Panc1 (cell line): ENCODE measurements at regions not wholly inside any gene's neighbourhood (a gene's known extent, or its start where the extent isn't known, plus 50 kb on each side); places are given as distances from the start of the nearest gene placed in this dataset.

Experiments used
- ATAC-seq: fragments of 200-7000 bp; cut with Tn5 transposase; 2 replicates; pipeline ENCODE4 v1.9.1; 2020; ENCODE audit warnings: mild to moderate bottlenecking, moderate library complexity
- BruUV-seq: library from RNA; stranded (reverse); fragments of 400-500 nt; replicated peaks from 2 replicates; lab custom pipeline; 2021; lab: Mats Ljungman, UMichigan
- CTCF ChIA-PET: fragments of 300-600 bp; sonication (Branson Sonifier 250); formaldehyde crosslinking; loops from one replicate; lab custom pipeline; 2022; ENCODE audit warnings: antibody characterized with exemption; lab: Charles Lee
- POLR2A ChIA-PET: fragments of 300-600 bp; sonication (Branson Sonifier 250); formaldehyde crosslinking; loops from one replicate; lab custom pipeline; 2022; ENCODE audit warnings: antibody characterized with exemption; lab: Charles Lee
- DNase-seq: peaks from one replicate; pipeline ENCODE4 v3.0.0-alpha.2; 2010; ENCODE audit warnings: low read depth, low spot score
- H3K27ac ChIP-seq: 2 replicates; pipeline ENCODE4 v1.5.1; 2011; ENCODE audit warnings: mild to moderate bottlenecking, low read length, inconsistent platforms
- H3K27me3 ChIP-seq: fragments of 200-500 bp; sonication (Bioruptor generic); 2 replicates; pipeline ENCODE4 v1.6.0; 2014; ENCODE audit warnings: low read length, inconsistent platforms; ENCODE audit not compliant: control insufficient read depth, insufficient read depth
- H3K36me3 ChIP-seq: fragments of 200-500 bp; sonication (Bioruptor generic); 2 replicates; pipeline ENCODE4 v1.5.1; 2014; ENCODE audit warnings: inconsistent platforms, mild to moderate bottlenecking, low read length, moderate library complexity; ENCODE audit not compliant: control insufficient read depth, insufficient read depth
- H3K4me1 ChIP-seq: 2 replicates; pipeline ENCODE4 v1.5.1; 2011; ENCODE audit warnings: inconsistent platforms, mild to moderate bottlenecking, low read length, moderate library complexity; ENCODE audit not compliant: control insufficient read depth, insufficient read depth
- H3K4me3 ChIP-seq, 2 experiments: 2 replicates each; pipeline ENCODE4 v1.5.1; 2011 to 2012; ENCODE audit warnings: low read depth in 2 of 2, low read length in 2 of 2, mild to moderate bottlenecking in 2 of 2, inconsistent platforms in 1 of 2, moderate library complexity in 1 of 2
- H3K9me3 ChIP-seq: fragments of 200-500 bp; sonication (Bioruptor generic); 2 replicates; pipeline ENCODE4 v1.5.1; 2014; ENCODE audit warnings: low read depth, mild to moderate bottlenecking, inconsistent platforms, low read length, moderate library complexity; ENCODE audit not compliant: control insufficient read depth, insufficient read depth
- POLR2AphosphoS5 ChIP-seq: IDR thresholded peaks from 2 replicates; pipeline ENCODE4 v1.6.1; 2012; ENCODE audit warnings: mild to moderate bottlenecking, low read depth, low read length, moderate library complexity
- SIN3A ChIP-seq: IDR thresholded peaks from 2 replicates; pipeline ENCODE4 v1.6.1; 2012; ENCODE audit warnings: low read depth, mild to moderate bottlenecking, low read length, moderate library complexity, borderline replicate concordance; ENCODE audit not compliant: insufficient read depth
- TCF7L2 ChIP-seq: IDR thresholded peaks from 2 replicates; pipeline ENCODE4 v1.6.1; 2011; ENCODE audit warnings: mild to moderate bottlenecking, low read depth, low read length, inconsistent platforms
- in situ Hi-C: cut with HindIII; loops from 2 replicates; pipeline ENCODE4 v1.10.0; 2016; ENCODE audit warnings: low sequenced_read_pairs, low pct_unique_long_range_greater_than_20kb
- intact Hi-C: fragments of 100-400 bp; cut with micrococcal nuclease; formaldehyde crosslinking; loops from one replicate; pipeline ENCODE4 v1.10.0; 2022; ENCODE audit not compliant: unreplicated experiment
- TF ChIP-seq, protein P1 (sequence below): fragments of 450-650 bp; IDR thresholded peaks from 2 replicates; pipeline ENCODE4 v1.5.1; 2017; ENCODE audit warnings: mild to moderate bottlenecking
- TF ChIP-seq, protein P2 (sequence below), 2 experiments: IDR thresholded peaks; 2 replicates each; pipeline ENCODE4 v1.6.1; 2011 to 2012; ENCODE audit warnings: low read depth in 2 of 2, control low read depth in 1 of 2, low read length in 1 of 2, mild to moderate bottlenecking in 1 of 2, moderate library complexity in 1 of 2; ENCODE audit not compliant: insufficient read depth in 1 of 2

DNA sequence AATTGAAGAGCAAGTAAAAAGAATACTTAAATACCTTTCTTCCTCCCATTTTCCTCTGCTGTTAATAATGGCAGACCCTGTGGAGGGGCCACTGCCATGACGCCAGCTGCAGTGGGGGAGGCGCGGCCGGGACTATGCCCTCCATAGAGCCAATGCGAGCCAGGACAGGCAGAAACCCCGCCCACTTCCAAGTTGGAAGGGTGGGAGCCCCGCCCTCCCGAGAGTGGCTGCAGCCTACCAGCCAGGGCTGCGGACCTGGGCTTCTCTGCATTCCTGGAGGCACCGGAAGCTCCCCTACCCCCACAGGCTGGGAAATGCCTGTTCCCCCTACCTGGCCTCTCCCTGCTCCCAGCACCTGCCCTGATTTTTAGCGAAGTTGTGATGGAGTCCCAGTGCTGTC lies 439.4 kb upstream of the CDH19 start:
- H3K27me3 ChIP-seq = no peaks in the 10 kb centered on the region
- intact Hi-C loops = no loop called here
- BruUV-seq = no TSS peak

DNA sequence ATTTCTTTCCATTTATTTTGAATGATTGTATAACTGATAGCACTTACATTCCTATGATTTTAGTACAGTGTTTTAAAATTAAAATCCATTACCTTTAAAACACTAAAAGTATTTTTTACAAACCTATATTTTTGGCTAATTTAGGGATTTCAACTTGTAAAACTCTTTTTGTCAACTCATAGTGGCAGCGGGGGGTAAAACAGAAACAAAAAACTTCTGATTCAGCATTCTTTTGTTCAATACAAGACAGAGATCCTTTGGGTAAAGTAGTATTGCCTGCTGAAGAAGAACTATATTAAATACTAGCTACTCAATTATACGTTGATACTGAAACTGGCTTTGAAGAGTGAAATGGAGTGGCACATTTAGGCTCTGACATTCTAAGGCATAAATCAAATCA lies 437.4 kb upstream of the CDH19 start:
- DNase-seq (no peak), ATAC-seq (no peak)
- CTCF ChIA-PET = no interaction called here
- H3K4me1 ChIP-seq = no peaks in the 10 kb centered on the region
- TF ChIP-seq SIN3A (no peak), TCF7L2 (no peak), POLR2AphosphoS5 (no peak)
- TF ChIP-seq, protein P1, sequence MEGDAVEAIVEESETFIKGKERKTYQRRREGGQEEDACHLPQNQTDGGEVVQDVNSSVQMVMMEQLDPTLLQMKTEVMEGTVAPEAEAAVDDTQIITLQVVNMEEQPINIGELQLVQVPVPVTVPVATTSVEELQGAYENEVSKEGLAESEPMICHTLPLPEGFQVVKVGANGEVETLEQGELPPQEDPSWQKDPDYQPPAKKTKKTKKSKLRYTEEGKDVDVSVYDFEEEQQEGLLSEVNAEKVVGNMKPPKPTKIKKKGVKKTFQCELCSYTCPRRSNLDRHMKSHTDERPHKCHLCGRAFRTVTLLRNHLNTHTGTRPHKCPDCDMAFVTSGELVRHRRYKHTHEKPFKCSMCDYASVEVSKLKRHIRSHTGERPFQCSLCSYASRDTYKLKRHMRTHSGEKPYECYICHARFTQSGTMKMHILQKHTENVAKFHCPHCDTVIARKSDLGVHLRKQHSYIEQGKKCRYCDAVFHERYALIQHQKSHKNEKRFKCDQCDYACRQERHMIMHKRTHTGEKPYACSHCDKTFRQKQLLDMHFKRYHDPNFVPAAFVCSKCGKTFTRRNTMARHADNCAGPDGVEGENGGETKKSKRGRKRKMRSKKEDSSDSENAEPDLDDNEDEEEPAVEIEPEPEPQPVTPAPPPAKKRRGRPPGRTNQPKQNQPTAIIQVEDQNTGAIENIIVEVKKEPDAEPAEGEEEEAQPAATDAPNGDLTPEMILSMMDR = no peak
- TF ChIP-seq, protein P2, sequence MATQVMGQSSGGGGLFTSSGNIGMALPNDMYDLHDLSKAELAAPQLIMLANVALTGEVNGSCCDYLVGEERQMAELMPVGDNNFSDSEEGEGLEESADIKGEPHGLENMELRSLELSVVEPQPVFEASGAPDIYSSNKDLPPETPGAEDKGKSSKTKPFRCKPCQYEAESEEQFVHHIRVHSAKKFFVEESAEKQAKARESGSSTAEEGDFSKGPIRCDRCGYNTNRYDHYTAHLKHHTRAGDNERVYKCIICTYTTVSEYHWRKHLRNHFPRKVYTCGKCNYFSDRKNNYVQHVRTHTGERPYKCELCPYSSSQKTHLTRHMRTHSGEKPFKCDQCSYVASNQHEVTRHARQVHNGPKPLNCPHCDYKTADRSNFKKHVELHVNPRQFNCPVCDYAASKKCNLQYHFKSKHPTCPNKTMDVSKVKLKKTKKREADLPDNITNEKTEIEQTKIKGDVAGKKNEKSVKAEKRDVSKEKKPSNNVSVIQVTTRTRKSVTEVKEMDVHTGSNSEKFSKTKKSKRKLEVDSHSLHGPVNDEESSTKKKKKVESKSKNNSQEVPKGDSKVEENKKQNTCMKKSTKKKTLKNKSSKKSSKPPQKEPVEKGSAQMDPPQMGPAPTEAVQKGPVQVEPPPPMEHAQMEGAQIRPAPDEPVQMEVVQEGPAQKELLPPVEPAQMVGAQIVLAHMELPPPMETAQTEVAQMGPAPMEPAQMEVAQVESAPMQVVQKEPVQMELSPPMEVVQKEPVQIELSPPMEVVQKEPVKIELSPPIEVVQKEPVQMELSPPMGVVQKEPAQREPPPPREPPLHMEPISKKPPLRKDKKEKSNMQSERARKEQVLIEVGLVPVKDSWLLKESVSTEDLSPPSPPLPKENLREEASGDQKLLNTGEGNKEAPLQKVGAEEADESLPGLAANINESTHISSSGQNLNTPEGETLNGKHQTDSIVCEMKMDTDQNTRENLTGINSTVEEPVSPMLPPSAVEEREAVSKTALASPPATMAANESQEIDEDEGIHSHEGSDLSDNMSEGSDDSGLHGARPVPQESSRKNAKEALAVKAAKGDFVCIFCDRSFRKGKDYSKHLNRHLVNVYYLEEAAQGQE (IDR thresholded peaks at IDR 0.05; ENCODE audit: insufficient read depth in 1 of 2, low read depth in 2 of 2, low read length in 1 of 2) = no peak
- no peak overlapping the region for H3K27ac ChIP-seq
- H3K27me3 ChIP-seq = no peaks in the 10 kb centered on the region
- H3K4me3 ChIP-seq = no peak overlapping the region
- in situ Hi-C loops = no loop called here
- no peaks in the 10 kb centered on the region for H3K9me3 ChIP-seq
- BruUV-seq = no TSS peak
- H3K36me3 ChIP-seq = no peaks in the 10 kb centered on the region
- intact Hi-C loops = no loop called here
- POLR2A ChIA-PET = no interaction called here

More for the DNA sequence above, 439.4 kb upstream of the CDH19 start:
- no peaks in the 10 kb centered on the region for H3K4me1 ChIP-seq
- no peak for ATAC-seq
- H3K27ac ChIP-seq = no peak overlapping the region
- no peak overlapping the region for H3K4me3 ChIP-seq
- POLR2A ChIA-PET = no interaction called here
- CTCF ChIA-PET = no interaction called here
- no peak for DNase-seq
- in situ Hi-C loops = no loop called here
- no peaks in the 10 kb centered on the region for H3K36me3 ChIP-seq
- no peaks in the 10 kb centered on the region for H3K9me3 ChIP-seq
- TF ChIP-seq TCF7L2 = no peak
- TF ChIP-seq, protein P2 (IDR thresholded peaks at IDR 0.05; ENCODE audit: insufficient read depth in 1 of 2, low read depth in 2 of 2, low read length in 1 of 2) = no peak
- no peak for TF ChIP-seq SIN3A
- no peak for TF ChIP-seq POLR2AphosphoS5
- TF ChIP-seq, protein P1 = no peak
